ENCODE measurements at regions not wholly inside any gene's neighbourhood (a gene's known extent, or its start where the extent isn't known, plus 50 kb on each side); places are given as distances from the start of the nearest gene placed in this dataset.

- H2AFZ ChIP-seq (ENCODE audit: low read length) = no peak overlapping the region
- no peak overlapping the region for H3K27ac ChIP-seq (ENCODE audit: low read length)
- no peaks in the 10 kb centered on the region for H3K4me1 ChIP-seq (ENCODE audit: low read length)
- TF ChIP-seq EZH2 (optimal IDR thresholded peaks at IDR 0.05; ENCODE audit: low read depth, low read length) = no peak
- no peak for TF ChIP-seq CTCF (IDR thresholded peaks at IDR 0.05; ENCODE audit: low read length)
- TF ChIP-seq EZH2phosphoT487 (IDR thresholded peaks at IDR 0.05; ENCODE audit: low read length) = no peak
- H3K27me3 ChIP-seq (replicated peaks; ENCODE audit: insufficient read depth, low read length) = no peaks in the 10 kb centered on the region
- H3K36me3 ChIP-seq (replicated peaks; ENCODE audit: insufficient read depth, low read length) = no peaks in the 10 kb centered on the region
- no peak overlapping the region for H3K4me3 ChIP-seq (ENCODE audit: low read length)
- H4K20me1 ChIP-seq (ENCODE audit: insufficient read depth, low read length) = no peaks in the 10 kb centered on the region
- DNase-seq = no peak
- no peak overlapping the region for H3K9ac ChIP-seq (ENCODE audit: low read length)
- no peaks in the 10 kb centered on the region for H3K79me2 ChIP-seq (ENCODE audit: low read length)
- H3K4me2 ChIP-seq (ENCODE audit: low read depth, low read length) = no peak overlapping the region
- no peaks in the 10 kb centered on the region for H3K9me3 ChIP-seq (replicated peaks; ENCODE audit: insufficient read depth, low read length)
- H3F3A ChIP-seq (ENCODE audit: insufficient read depth, low read length) = no peaks in the 10 kb centered on the region
- H3K9me2 ChIP-seq (replicated peaks; ENCODE audit: insufficient read depth, low read length) = no peaks in the 10 kb centered on the region
Measured at GRCh38 chr16:61390965-61391637, 645.1 kb downstream of the CDH8 start.

DNA sequence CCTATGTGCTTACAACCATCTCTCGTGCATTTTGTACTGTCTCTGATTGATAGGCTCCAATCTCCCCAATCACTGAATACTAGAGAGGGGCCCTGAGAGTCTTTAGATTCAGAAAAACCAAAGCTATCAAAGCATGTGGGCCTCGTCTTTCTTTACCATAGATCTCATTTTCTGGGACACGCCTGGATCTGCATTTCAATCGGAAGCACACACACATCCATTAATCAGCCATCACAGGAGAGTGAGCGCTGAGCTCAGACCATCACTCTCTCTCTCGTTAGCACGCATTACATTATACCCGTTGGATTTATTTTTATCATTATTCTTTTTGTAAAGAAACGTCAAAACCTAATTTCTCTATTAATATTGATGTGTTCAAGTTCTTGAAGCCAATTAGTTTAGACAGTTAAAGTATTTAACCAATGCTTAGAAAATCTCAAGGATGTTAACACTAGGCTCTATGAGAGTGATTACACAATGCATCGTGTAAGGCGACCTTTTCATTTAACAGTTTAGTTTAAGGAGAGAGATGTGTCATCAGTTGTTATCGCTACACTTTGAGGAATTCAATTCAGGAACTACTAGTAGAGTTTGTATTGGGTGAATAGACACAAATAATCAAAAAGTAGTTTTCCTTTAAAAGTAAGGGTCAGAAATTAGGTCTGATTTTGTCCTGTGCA is 650.7 kb downstream of the CDH8 start:
- Histone ChIP-seq H2AFZ (ENCODE audit: low read length) (no peak overlapping the region), H3K27me3 (replicated peaks; ENCODE audit: insufficient read depth, low read length) (no peaks in the 10 kb centered on the region), H3K4me2 (ENCODE audit: low read depth, low read length) (no peak overlapping the region), H3K4me3 (ENCODE audit: low read length) (no peak overlapping the region), H4K20me1 (ENCODE audit: insufficient read depth, low read length) (no peaks in the 10 kb centered on the region), H3K4me1 (ENCODE audit: low read length) (no peaks in the 10 kb centered on the region), H3K9me3 (replicated peaks; ENCODE audit: insufficient read depth, low read length) (no peaks in the 10 kb centered on the region), H3F3A (ENCODE audit: insufficient read depth, low read length) (no peaks in the 10 kb centered on the region), H3K27ac (ENCODE audit: low read length) (no peak overlapping the region), H3K9ac (ENCODE audit: low read length) (no peak overlapping the region), H3K9me2 (replicated peaks; ENCODE audit: insufficient read depth, low read length) (no peaks in the 10 kb centered on the region), H3K36me3 (replicated peaks; ENCODE audit: insufficient read depth, low read length) (no peaks in the 10 kb centered on the region), H3K79me2 (ENCODE audit: low read length) (no peaks in the 10 kb centered on the region)
- no peak for DNase-seq
- no peak for TF ChIP-seq EZH2 (optimal IDR thresholded peaks at IDR 0.05; ENCODE audit: low read depth, low read length)
- TF ChIP-seq CTCF (IDR thresholded peaks at IDR 0.05; ENCODE audit: low read length) = no peak

- Histone ChIP-seq H3K79me2 (ENCODE audit: low read length) (no peaks in the 10 kb centered on the region), H2AFZ (ENCODE audit: low read length) (no peak overlapping the region), H3K4me1 (ENCODE audit: low read length) (no peaks in the 10 kb centered on the region), H3K9me3 (replicated peaks; ENCODE audit: insufficient read depth, low read length) (no peaks in the 10 kb centered on the region), H3K27me3 (replicated peaks; ENCODE audit: insufficient read depth, low read length) (no peaks in the 10 kb centered on the region), H4K20me1 (ENCODE audit: insufficient read depth, low read length) (no peaks in the 10 kb centered on the region), H3K27ac (ENCODE audit: low read length) (no peak overlapping the region), H3K4me2 (ENCODE audit: low read depth, low read length) (no peak overlapping the region), H3K9ac (ENCODE audit: low read length) (no peak overlapping the region), H3K4me3 (ENCODE audit: low read length) (no peak overlapping the region), H3F3A (ENCODE audit: insufficient read depth, low read length) (no peaks in the 10 kb centered on the region), H3K36me3 (replicated peaks; ENCODE audit: insufficient read depth, low read length) (no peaks in the 10 kb centered on the region), H3K9me2 (replicated peaks; ENCODE audit: insufficient read depth, low read length) (no peaks in the 10 kb centered on the region)
- TF ChIP-seq EZH2 (optimal IDR thresholded peaks at IDR 0.05; ENCODE audit: low read depth, low read length) (no peak), EZH2phosphoT487 (IDR thresholded peaks at IDR 0.05; ENCODE audit: low read length) (no peak), CTCF (IDR thresholded peaks at IDR 0.05; ENCODE audit: low read length) (no peak)
- no peak for DNase-seq
Measured at GRCh38 chr16:61382435-61382834, 653.8 kb downstream of the CDH8 start.
